Gastroesophageal sphincter (tissue), 3 donors: ENCODE measurements at regions not wholly inside any gene's neighbourhood (a gene's known extent, or its start where the extent isn't known, plus 50 kb on each side); places are given as distances from the start of the nearest gene placed in this dataset.

Source experiments
- POLR2A ChIP-seq, 2 donors: fragments of 450-650 bp; IDR thresholded peaks; one replicate each; pipeline ENCODE4 v1.6.1; 2017; ENCODE audit warnings: antibody characterized with exemption in 2 of 2, mild to moderate bottlenecking in 2 of 2, moderate library complexity in 1 of 2
- TF ChIP-seq, protein P1 (sequence below), 4 experiments: fragments of 200-600 bp in 2 of 4; fragments of 450-650 bp in 2 of 4; sonication (generic) in 1 of 4; IDR thresholded peaks; one replicate each; pipeline ENCODE4 v1.5.1; 2017 to 2019; ENCODE audit warnings: antibody characterized with exemption in 4 of 4, mild to moderate bottlenecking in 2 of 4, moderate library complexity in 2 of 4

DNA sequence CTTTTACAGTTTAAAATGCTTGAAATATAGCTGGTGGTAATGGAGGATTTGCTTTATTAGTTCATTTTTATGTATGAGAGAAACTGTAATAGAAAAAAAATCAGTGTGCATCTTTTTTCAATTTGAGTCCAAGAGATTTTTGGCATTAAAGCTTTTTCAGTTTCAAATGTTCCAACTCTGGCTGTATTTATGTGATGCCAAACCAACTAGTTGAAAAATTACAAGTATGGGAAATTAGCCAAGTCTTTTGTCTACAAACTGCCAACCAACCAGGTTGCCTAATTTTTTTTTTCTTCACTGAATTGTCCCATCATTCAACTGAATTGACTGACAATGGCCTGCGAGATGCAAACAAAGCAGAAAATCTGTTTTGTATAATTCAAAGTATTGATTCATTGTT, 95.7 kb downstream of the ICOS start:
- TF ChIP-seq, protein P1, sequence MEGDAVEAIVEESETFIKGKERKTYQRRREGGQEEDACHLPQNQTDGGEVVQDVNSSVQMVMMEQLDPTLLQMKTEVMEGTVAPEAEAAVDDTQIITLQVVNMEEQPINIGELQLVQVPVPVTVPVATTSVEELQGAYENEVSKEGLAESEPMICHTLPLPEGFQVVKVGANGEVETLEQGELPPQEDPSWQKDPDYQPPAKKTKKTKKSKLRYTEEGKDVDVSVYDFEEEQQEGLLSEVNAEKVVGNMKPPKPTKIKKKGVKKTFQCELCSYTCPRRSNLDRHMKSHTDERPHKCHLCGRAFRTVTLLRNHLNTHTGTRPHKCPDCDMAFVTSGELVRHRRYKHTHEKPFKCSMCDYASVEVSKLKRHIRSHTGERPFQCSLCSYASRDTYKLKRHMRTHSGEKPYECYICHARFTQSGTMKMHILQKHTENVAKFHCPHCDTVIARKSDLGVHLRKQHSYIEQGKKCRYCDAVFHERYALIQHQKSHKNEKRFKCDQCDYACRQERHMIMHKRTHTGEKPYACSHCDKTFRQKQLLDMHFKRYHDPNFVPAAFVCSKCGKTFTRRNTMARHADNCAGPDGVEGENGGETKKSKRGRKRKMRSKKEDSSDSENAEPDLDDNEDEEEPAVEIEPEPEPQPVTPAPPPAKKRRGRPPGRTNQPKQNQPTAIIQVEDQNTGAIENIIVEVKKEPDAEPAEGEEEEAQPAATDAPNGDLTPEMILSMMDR (IDR thresholded peaks at IDR 0.05) = no peak
- TF ChIP-seq POLR2A (IDR thresholded peaks at IDR 0.05) = no peak
